ENCODE measurements at regions not wholly inside any gene's neighbourhood (a gene's known extent, or its start where the extent isn't known, plus 50 kb on each side); places are given as distances from the start of the nearest gene placed in this dataset.

- TF ChIP-seq CTCF (IDR thresholded peaks at IDR 0.05): no peak
- no peak for TF ChIP-seq POLR2A (IDR thresholded peaks at IDR 0.05; ENCODE audit: low read depth)
These were observed 497.0 kb downstream of the FSCB start for GRCh38 chr14:44010071-44010470.
